ENCODE measurements at regions not wholly inside any gene's neighbourhood (a gene's known extent, or its start where the extent isn't known, plus 50 kb on each side); places are given as distances from the start of the nearest gene placed in this dataset.
"Not testable (repeated sequence)": the region's sequence is repeated elsewhere in the genome, so short reads cannot be mapped to it uniquely, and the experiment has no call there.

GRCh38 chr21:6093870-6094269 is 4427.5 kb upstream of the TPTE start:
- H3K4me1 Mint-ChIP-seq; H3K9me3 Mint-ChIP-seq; ATAC-seq (ENCODE audit: low read depth in 2 of 2); H3K27ac Mint-ChIP-seq; H3K4me3 Mint-ChIP-seq; H3K36me3 Mint-ChIP-seq; DNase-seq; H3K27me3 Mint-ChIP-seq: not testable (repeated sequence)

- not testable (repeated sequence) for ATAC-seq (ENCODE audit: low read depth in 2 of 2); H3K4me3 Mint-ChIP-seq; H3K27ac Mint-ChIP-seq; H3K27me3 Mint-ChIP-seq; H3K4me1 Mint-ChIP-seq; H3K36me3 Mint-ChIP-seq; DNase-seq; H3K9me3 Mint-ChIP-seq
Observed at GRCh38 chr21:6095304-6095703, 4426.1 kb upstream of the TPTE start.

- H3K9me3 Mint-ChIP-seq; H3K36me3 Mint-ChIP-seq; H3K4me3 Mint-ChIP-seq; ATAC-seq (ENCODE audit: low read depth in 2 of 2); H3K27ac Mint-ChIP-seq; DNase-seq; H3K4me1 Mint-ChIP-seq; H3K27me3 Mint-ChIP-seq: not testable (repeated sequence)
Observed at GRCh38 chr21:6096560-6097424, 4424.6 kb upstream of the TPTE start.

- not testable (repeated sequence) for H3K36me3 Mint-ChIP-seq; H3K9me3 Mint-ChIP-seq; DNase-seq; H3K4me1 Mint-ChIP-seq; H3K27me3 Mint-ChIP-seq; ATAC-seq (ENCODE audit: low read depth in 2 of 2); H3K4me3 Mint-ChIP-seq
- H3K27ac Mint-ChIP-seq: peak overlapping the region in 1 of 6 donors; percentile 89
Observed at GRCh38 chr21:6097736-6098135, 4423.6 kb upstream of the TPTE start.

GRCh38 chr21:6098191-6098935 is 4423.0 kb upstream of the TPTE start:
- H3K36me3 Mint-ChIP-seq; H3K27ac Mint-ChIP-seq; H3K4me1 Mint-ChIP-seq; DNase-seq; H3K4me3 Mint-ChIP-seq; ATAC-seq (ENCODE audit: low read depth in 2 of 2); H3K9me3 Mint-ChIP-seq; H3K27me3 Mint-ChIP-seq: not testable (repeated sequence)

GRCh38 chr21:6101588-6101987 is 4419.8 kb upstream of the TPTE start:
- H3K27ac Mint-ChIP-seq; ATAC-seq (ENCODE audit: low read depth in 2 of 2); H3K36me3 Mint-ChIP-seq; DNase-seq; H3K4me1 Mint-ChIP-seq; H3K9me3 Mint-ChIP-seq; H3K4me3 Mint-ChIP-seq; H3K27me3 Mint-ChIP-seq: not testable (repeated sequence)

GRCh38 chr21:6104546-6104945 is 4416.8 kb upstream of the TPTE start:
- H3K27ac Mint-ChIP-seq; DNase-seq; H3K4me3 Mint-ChIP-seq; H3K36me3 Mint-ChIP-seq; H3K27me3 Mint-ChIP-seq; H3K9me3 Mint-ChIP-seq; H3K4me1 Mint-ChIP-seq; ATAC-seq (ENCODE audit: low read depth in 2 of 2): not testable (repeated sequence)

- ATAC-seq (ENCODE audit: low read depth in 2 of 2): peak; percentile 1 to 5
- H3K27ac Mint-ChIP-seq, H3K4me3 Mint-ChIP-seq, H3K4me1 Mint-ChIP-seq, H3K9me3 Mint-ChIP-seq, H3K27me3 Mint-ChIP-seq, H3K36me3 Mint-ChIP-seq: not testable (repeated sequence)
- DNase-seq: peak; percentile 25
Observed at GRCh38 chr21:6106686-6107567, 4414.5 kb upstream of the TPTE start.

- H3K4me1 Mint-ChIP-seq; H3K4me3 Mint-ChIP-seq; H3K27ac Mint-ChIP-seq; H3K9me3 Mint-ChIP-seq; H3K27me3 Mint-ChIP-seq; H3K36me3 Mint-ChIP-seq; ATAC-seq (ENCODE audit: low read depth in 2 of 2); DNase-seq: not testable (repeated sequence)
Observed at GRCh38 chr21:6108894-6109293, 4412.5 kb upstream of the TPTE start.

- not testable (repeated sequence) for H3K4me1 Mint-ChIP-seq; H3K27ac Mint-ChIP-seq; DNase-seq; ATAC-seq (ENCODE audit: low read depth in 2 of 2); H3K36me3 Mint-ChIP-seq; H3K27me3 Mint-ChIP-seq; H3K4me3 Mint-ChIP-seq; H3K9me3 Mint-ChIP-seq
Observed at GRCh38 chr21:6109774-6110173, 4411.6 kb upstream of the TPTE start.

GRCh38 chr21:6110716-6111343 is 4410.6 kb upstream of the TPTE start:
- peak; percentile 74 to 77 for ATAC-seq (ENCODE audit: low read depth in 2 of 2)

GRCh38 chr21:6111354-6111753 is 4410.0 kb upstream of the TPTE start:
- peak; percentile 7 for DNase-seq
- H3K36me3 Mint-ChIP-seq, H3K9me3 Mint-ChIP-seq, H3K4me1 Mint-ChIP-seq, H3K4me3 Mint-ChIP-seq, H3K27me3 Mint-ChIP-seq, H3K27ac Mint-ChIP-seq: not testable (repeated sequence)
- ATAC-seq (ENCODE audit: low read depth in 2 of 2): peak; percentile 10 to 11

More at GRCh38 chr21:6110716-6111343, 4410.6 kb upstream of the TPTE start:
- H3K9me3 Mint-ChIP-seq, H3K4me1 Mint-ChIP-seq, H3K4me3 Mint-ChIP-seq, H3K27me3 Mint-ChIP-seq, DNase-seq, H3K36me3 Mint-ChIP-seq, H3K27ac Mint-ChIP-seq: not testable (repeated sequence)

GRCh38 chr21:6118336-6118735 is 4403.0 kb upstream of the TPTE start:
- H3K36me3 Mint-ChIP-seq; H3K9me3 Mint-ChIP-seq; H3K27ac Mint-ChIP-seq; H3K4me1 Mint-ChIP-seq; H3K27me3 Mint-ChIP-seq; H3K4me3 Mint-ChIP-seq; ATAC-seq (ENCODE audit: low read depth in 2 of 2): not testable (repeated sequence)
- peak; percentile 11 for DNase-seq

Measured in naive B cell (primary cell).